ENCODE measurements at regions not wholly inside any gene's neighbourhood (a gene's known extent, or its start where the extent isn't known, plus 50 kb on each side); places are given as distances from the start of the nearest gene placed in this dataset.

DNA sequence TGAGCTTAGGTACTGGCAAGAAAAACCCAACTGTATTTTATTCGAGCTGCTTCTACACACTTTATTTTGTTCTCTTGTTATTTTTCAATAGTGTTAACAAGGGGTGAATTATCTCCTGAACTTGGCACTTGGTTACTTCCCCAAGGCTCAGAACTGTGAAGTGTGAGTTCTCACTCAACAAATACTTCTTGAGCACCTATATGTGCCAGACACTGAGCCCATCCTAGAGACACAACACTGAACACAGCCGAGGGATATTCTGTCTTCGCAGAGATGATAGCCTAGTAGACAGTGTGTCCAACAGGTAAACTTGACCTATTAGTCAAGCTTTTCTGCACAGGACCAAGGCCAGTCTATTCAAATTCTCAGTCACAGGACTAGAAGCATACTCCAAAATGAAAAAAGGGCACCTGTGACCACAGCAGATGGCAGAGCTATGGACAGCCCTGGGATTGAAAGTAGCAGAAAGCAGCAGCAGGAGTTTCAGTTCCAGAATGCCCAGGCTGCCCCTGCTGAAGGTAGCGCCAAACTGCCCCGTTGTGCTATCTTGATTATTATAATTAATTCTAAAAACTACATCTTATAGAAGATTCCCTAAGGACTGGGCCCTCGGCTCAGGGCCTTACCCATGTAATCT is 77.8 kb upstream of the TAB2 start:
- ATAC-seq (no peak), DNase-seq (no peak)
- intact Hi-C loops (cut with DNase I): no loop called here
- peaks cover 0 to 15% (median 5%) of the 10 kb centered on the region in 12 donors for H3K9me3 ChIP-seq
- 83 to 96% (median 90%) methylated on average over 6 of the region's 6 CpGs for WGBS, 4 donors
- TF ChIP-seq POLR2A (IDR thresholded peaks at IDR 0.05): no peak
- TF ChIP-seq, protein P1, sequence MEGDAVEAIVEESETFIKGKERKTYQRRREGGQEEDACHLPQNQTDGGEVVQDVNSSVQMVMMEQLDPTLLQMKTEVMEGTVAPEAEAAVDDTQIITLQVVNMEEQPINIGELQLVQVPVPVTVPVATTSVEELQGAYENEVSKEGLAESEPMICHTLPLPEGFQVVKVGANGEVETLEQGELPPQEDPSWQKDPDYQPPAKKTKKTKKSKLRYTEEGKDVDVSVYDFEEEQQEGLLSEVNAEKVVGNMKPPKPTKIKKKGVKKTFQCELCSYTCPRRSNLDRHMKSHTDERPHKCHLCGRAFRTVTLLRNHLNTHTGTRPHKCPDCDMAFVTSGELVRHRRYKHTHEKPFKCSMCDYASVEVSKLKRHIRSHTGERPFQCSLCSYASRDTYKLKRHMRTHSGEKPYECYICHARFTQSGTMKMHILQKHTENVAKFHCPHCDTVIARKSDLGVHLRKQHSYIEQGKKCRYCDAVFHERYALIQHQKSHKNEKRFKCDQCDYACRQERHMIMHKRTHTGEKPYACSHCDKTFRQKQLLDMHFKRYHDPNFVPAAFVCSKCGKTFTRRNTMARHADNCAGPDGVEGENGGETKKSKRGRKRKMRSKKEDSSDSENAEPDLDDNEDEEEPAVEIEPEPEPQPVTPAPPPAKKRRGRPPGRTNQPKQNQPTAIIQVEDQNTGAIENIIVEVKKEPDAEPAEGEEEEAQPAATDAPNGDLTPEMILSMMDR (IDR thresholded peaks at IDR 0.05): no peak
- no peak overlapping the region for H3K27ac ChIP-seq
- no peak overlapping the region for H3K4me3 ChIP-seq
- H3K36me3 ChIP-seq: no peaks in the 10 kb centered on the region
- H3K4me1 ChIP-seq: peaks cover 0 to 13% (median 0%) of the 10 kb centered on the region in 12 donors
- no peaks in the 10 kb centered on the region for H3K27me3 ChIP-seq

DNA sequence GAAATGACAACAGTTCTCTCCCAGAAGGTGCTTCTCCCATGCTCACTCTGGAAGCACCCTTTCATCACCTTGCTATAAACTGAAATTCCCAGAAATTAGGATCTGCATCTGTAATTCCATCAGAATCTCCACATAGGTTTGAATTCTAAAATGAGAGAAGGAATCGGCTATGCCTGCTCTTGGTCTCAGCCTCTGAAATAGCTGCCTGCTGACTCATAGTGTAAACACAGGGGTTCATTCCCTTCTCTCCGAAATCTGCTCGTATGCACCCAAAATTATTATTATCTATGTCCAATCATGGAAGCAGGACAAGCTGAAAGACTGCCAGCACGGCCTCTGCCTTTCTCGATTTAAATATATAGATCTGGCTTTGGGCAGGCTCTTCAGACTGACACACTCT is 74.6 kb upstream of the TAB2 start:
- peaks cover 0 to 15% (median 5%) of the 10 kb centered on the region in 12 donors for H3K9me3 ChIP-seq
- no peaks in the 10 kb centered on the region for H3K27me3 ChIP-seq
- intact Hi-C loops (cut with DNase I): no loop called here
- 79 to 88% (median 86%) methylated on average over 5 of the region's 5 CpGs for WGBS, 4 donors
- no peaks in the 10 kb centered on the region for H3K36me3 ChIP-seq
- no peak overlapping the region for H3K4me3 ChIP-seq
- DNase-seq (no peak), ATAC-seq (no peak)
- no peak overlapping the region for H3K27ac ChIP-seq
- TF ChIP-seq, protein P1 (IDR thresholded peaks at IDR 0.05): no peak
- TF ChIP-seq POLR2A (IDR thresholded peaks at IDR 0.05): no peak
- peaks cover 0 to 13% (median 0%) of the 10 kb centered on the region in 12 donors for H3K4me1 ChIP-seq

DNA sequence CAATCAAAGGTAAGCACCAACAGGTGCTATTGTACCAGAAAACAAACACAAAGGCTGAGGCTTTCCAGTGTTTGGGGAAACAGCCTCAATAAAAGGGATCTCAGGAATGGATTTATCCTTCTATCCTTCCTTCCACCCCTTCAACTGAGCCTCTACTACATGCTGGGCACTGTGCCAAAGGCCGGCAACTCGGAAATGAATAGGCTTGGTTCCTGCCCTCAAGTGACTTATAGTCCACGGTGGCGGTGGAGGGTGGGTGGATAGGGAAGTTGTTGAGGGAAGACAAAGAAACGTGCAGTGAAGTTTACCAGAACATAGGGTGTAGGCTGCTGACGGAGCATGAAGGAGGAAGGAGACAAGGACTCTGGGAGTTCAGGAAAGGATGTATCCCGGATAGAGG is 73.4 kb upstream of the TAB2 start:
- no peak overlapping the region for H3K27ac ChIP-seq
- intact Hi-C loops (cut with DNase I): no loop called here
- no peak for TF ChIP-seq POLR2A (IDR thresholded peaks at IDR 0.05)
- TF ChIP-seq, protein P1 (IDR thresholded peaks at IDR 0.05): no peak
- no peak overlapping the region for H3K4me3 ChIP-seq
- WGBS, 4 donors: 67 to 80% (median 74%) methylated on average over 7 of the region's 7 CpGs
- no peaks in the 10 kb centered on the region for H3K27me3 ChIP-seq
- ATAC-seq: no peak
- no peaks in the 10 kb centered on the region for H3K36me3 ChIP-seq
- peaks cover 0 to 18% (median 0%) of the 10 kb centered on the region in 12 donors for H3K4me1 ChIP-seq
- no peak for DNase-seq
- peaks cover 0 to 15% (median 5%) of the 10 kb centered on the region in 12 donors for H3K9me3 ChIP-seq

DNA sequence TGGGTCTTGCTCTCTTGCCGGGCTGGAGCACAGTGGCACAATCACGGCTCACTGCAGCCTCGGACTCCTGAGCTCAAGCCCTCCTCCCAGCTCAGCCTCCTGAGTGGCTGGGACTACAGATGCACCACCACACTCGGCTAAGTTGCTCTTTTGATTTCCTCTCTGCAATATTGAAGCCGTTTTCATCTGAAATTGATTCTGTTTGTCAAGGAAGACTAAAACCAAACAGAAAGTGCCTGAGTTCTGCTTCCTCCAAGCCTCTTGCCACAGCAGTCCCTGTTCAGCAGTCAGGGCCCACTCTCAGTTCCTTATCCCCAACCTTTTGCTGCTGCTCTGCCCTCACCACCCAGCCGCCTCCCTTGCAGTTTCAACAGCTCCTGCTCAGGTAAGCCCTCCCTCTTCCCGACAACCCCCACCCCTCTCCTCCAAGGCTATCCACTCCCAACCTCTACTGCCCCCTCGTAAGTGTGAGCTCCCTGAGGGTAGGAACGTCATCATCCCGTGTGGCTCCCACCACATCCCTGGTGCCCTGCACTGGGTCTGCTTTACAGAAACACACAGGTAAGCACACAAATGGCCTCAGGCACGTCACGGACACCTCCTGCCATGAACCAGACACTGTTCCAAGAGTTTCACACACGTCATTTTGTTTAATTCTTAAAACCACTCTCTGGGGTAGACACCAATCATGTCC is 70.7 kb upstream of the TAB2 start:
- intact Hi-C loops (cut with DNase I): no loop called here
- Histone ChIP-seq H3K4me1 (peaks cover 0 to 30% (median 0%) of the 10 kb centered on the region in 12 donors), H3K4me3 (no peak overlapping the region), H3K27ac (peak overlapping the region in 1 of 12 donors; percentile 81), H3K27me3 (no peaks in the 10 kb centered on the region), H3K36me3 (no peaks in the 10 kb centered on the region), H3K9me3 (peaks cover 0 to 3% (median 0%) of the 10 kb centered on the region in 12 donors)
- 81 to 87% (median 84%) methylated on average over 12 to 13 of the region's 13 CpGs for WGBS, 4 donors
- DNase-seq (peak in 2 of 5 donors; percentile 32 to 41), ATAC-seq (peak in 2 of 4 donors; percentile 45 to 57)
- TF ChIP-seq POLR2A (IDR thresholded peaks at IDR 0.05): no peak
- TF ChIP-seq, protein P1 (IDR thresholded peaks at IDR 0.05): no peak
